OCI-LY3 (cell line): ENCODE measurements at regions not wholly inside any gene's neighbourhood (a gene's known extent, or its start where the extent isn't known, plus 50 kb on each side); places are given as distances from the start of the nearest gene placed in this dataset.

Source experiments
- H2AFZ ChIP-seq: fragments of 200-600, 300-600 bp; shearing (Covaris generic); 2 replicates; pipeline ENCODE4 v1.6.0; 2014; ENCODE audit warnings: antibody characterized with exemption, low read depth, low read length
- H3K27ac ChIP-seq: fragments of 200-600, 300-600 bp; sonication (generic); 2 replicates; pipeline ENCODE4 v1.5.1; 2014; ENCODE audit warnings: mild to moderate bottlenecking, low read length, moderate library complexity, mixed read lengths
- H3K27me3 ChIP-seq: fragments of 200-600, 300-600 bp; sonication (generic); 2 replicates; pipeline ENCODE4 v1.6.1; 2014; ENCODE audit warnings: low read depth, low read length, mixed read lengths
- H3K36me3 ChIP-seq: fragments of 200-600, 300-600 bp; sonication (generic); replicated peaks from 2 replicates; pipeline ENCODE3; 2014; ENCODE audit warnings: low read depth, low read length, mixed read lengths
- H3K4me1 ChIP-seq: fragments of 300-600, 200-600 bp; sonication (generic); 2 replicates; pipeline ENCODE4 v1.6.1; 2014; ENCODE audit warnings: low read length, mixed read lengths
- H3K4me2 ChIP-seq: fragments of 200-600, 300-600 bp; sonication (generic); 2 replicates; pipeline ENCODE4 v1.6.1; 2014; ENCODE audit warnings: low read length, mixed read lengths
- H3K4me3 ChIP-seq: fragments of 300-600, 200-600 bp; sonication (generic); 2 replicates; pipeline ENCODE4 v1.5.1; 2014; ENCODE audit warnings: antibody characterized with exemption, mild to moderate bottlenecking, low read length, moderate library complexity
- H3K79me2 ChIP-seq: fragments of 300-600, 200-600 bp; shearing (Covaris generic); 2 replicates; pipeline ENCODE4 v1.6.1; 2014; ENCODE audit warnings: mild to moderate bottlenecking, low read length, mixed read lengths
- H3K9ac ChIP-seq: fragments of 300-600, 200-600 bp; shearing (Covaris generic); 2 replicates; pipeline ENCODE4 v1.6.0; 2014; ENCODE audit warnings: mild to moderate bottlenecking, low read length, moderate library complexity
- H3K9me3 ChIP-seq: fragments of 200-600, 300-600 bp; shearing (Covaris generic); 2 replicates; pipeline ENCODE4 v1.6.1; 2014; ENCODE audit warnings: low read length, mixed read lengths; ENCODE audit not compliant: insufficient read depth
- H4K20me1 ChIP-seq: fragments of 200-600, 300-600 bp; sonication (generic); 2 replicates; pipeline ENCODE4 v1.6.1; 2016; ENCODE audit warnings: low read length, mixed read lengths; ENCODE audit not compliant: insufficient read depth
- CTCF ChIP-seq: fragments of 200-600, 300-600 bp; sonication (generic); IDR thresholded peaks from 2 replicates; pipeline ENCODE4 v1.5.1; 2014; ENCODE audit warnings: antibody characterized with exemption, low read length, low read depth
- EZH2phosphoT487 ChIP-seq: fragments of 200-600 bp; shearing (Covaris generic); IDR thresholded peaks from 2 replicates; pipeline ENCODE4 v1.6.1; 2018; ENCODE audit warnings: antibody characterized with exemption, mixed run types, low read depth

GRCh38 chr12:118467641-118468305 lies 91.4 kb downstream of the SUDS3 start:
- Histone ChIP-seq H2AFZ (no peak overlapping the region), H3K36me3 (no peaks in the 10 kb centered on the region), H3K27ac (no peak overlapping the region), H3K4me2 (no peak overlapping the region), H3K79me2 (no peaks in the 10 kb centered on the region), H3K27me3 (no peaks in the 10 kb centered on the region), H3K9me3 (no peaks in the 10 kb centered on the region), H4K20me1 (no peaks in the 10 kb centered on the region), H3K4me3 (no peak overlapping the region), H3K9ac (no peak overlapping the region), H3K4me1 (no peaks in the 10 kb centered on the region)
- TF ChIP-seq EZH2phosphoT487 (no peak), CTCF (no peak)

GRCh38 chr12:118472940-118473339 lies 96.6 kb downstream of the SUDS3 start:
- no peaks in the 10 kb centered on the region for H3K9me3 ChIP-seq
- no peak overlapping the region for H3K4me2 ChIP-seq
- no peak overlapping the region for H2AFZ ChIP-seq

GRCh38 chr12:118480235-118480634 lies 103.9 kb downstream of the SUDS3 start:
- no peak overlapping the region for H3K27ac ChIP-seq
- H3K9me3 ChIP-seq: no peaks in the 10 kb centered on the region

More at GRCh38 chr12:118472940-118473339, 96.6 kb downstream of the SUDS3 start:
- Histone ChIP-seq H3K79me2 (no peaks in the 10 kb centered on the region), H3K27ac (no peak overlapping the region), H3K27me3 (no peaks in the 10 kb centered on the region), H3K4me1 (no peaks in the 10 kb centered on the region), H4K20me1 (no peaks in the 10 kb centered on the region), H3K4me3 (no peak overlapping the region), H3K36me3 (no peaks in the 10 kb centered on the region), H3K9ac (no peak overlapping the region)
- TF ChIP-seq CTCF (no peak), EZH2phosphoT487 (no peak)

GRCh38 chr12:118488034-118488433 lies 111.7 kb downstream of the SUDS3 start:
- no peak overlapping the region for H3K9ac ChIP-seq
- no peaks in the 10 kb centered on the region for H4K20me1 ChIP-seq
- no peaks in the 10 kb centered on the region for H3K36me3 ChIP-seq
- 0 out of 2 replicates have a peak, but pooled peaks cover 8% of the 10 kb centered on the region for H3K27me3 ChIP-seq
- H3K4me2 ChIP-seq: no peak overlapping the region
- no peaks in the 10 kb centered on the region for H3K4me1 ChIP-seq
- H3K27ac ChIP-seq: no peak overlapping the region
- no peaks in the 10 kb centered on the region for H3K9me3 ChIP-seq
- H3K79me2 ChIP-seq: no peaks in the 10 kb centered on the region
- no peak for TF ChIP-seq EZH2phosphoT487
- TF ChIP-seq CTCF: no peak
- H3K4me3 ChIP-seq: no peak overlapping the region
- no peak overlapping the region for H2AFZ ChIP-seq

More at GRCh38 chr12:118480235-118480634, 103.9 kb downstream of the SUDS3 start:
- no peak overlapping the region for H3K4me2 ChIP-seq
- no peak overlapping the region for H3K4me3 ChIP-seq
- no peak overlapping the region for H3K9ac ChIP-seq
- no peaks in the 10 kb centered on the region for H3K36me3 ChIP-seq
- H4K20me1 ChIP-seq: no peaks in the 10 kb centered on the region
- H3K4me1 ChIP-seq: no peaks in the 10 kb centered on the region
- H3K27me3 ChIP-seq: no peaks in the 10 kb centered on the region
- TF ChIP-seq EZH2phosphoT487 (no peak), CTCF (no peak)
- no peak overlapping the region for H2AFZ ChIP-seq
- H3K79me2 ChIP-seq: no peaks in the 10 kb centered on the region
